GM12892 (cell line): ENCODE measurements at regions not wholly inside any gene's neighbourhood (a gene's known extent, or its start where the extent isn't known, plus 50 kb on each side); places are given as distances from the start of the nearest gene placed in this dataset.

Experiments
- POLR2A ChIP-seq: IDR thresholded peaks from 2 replicates; pipeline ENCODE4 v1.6.1; 2011; ENCODE audit warnings: low read depth, low read length, control low read depth
- POLR2AphosphoS5 ChIP-seq: IDR thresholded peaks from 2 replicates; pipeline ENCODE4 v1.6.1; 2011; ENCODE audit warnings: low read depth, low read length, control low read depth
- TAF1 ChIP-seq: IDR thresholded peaks from 2 replicates; pipeline ENCODE4 v1.6.1; 2011; ENCODE audit warnings: low read depth, mild to moderate bottlenecking, control low read depth, low read length, borderline replicate concordance

DNA sequence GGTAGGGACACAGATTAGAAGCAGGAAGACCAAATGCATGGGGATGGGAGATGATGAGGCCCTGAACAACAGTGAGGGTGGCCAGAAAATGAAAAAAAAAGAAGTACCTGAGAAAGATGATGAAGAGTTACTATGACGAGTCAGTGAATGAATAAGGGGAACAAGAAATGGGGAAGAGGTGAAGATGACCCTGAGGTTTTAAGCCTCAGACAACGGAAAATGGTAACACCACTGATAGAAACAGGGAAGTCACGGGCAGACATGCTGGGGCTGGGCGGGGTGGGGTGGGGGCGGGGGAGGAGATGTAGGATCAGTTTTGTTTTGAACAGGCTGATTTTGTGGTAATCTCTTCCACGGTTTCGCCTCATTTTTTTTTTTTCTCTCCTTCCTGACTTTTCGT, 205.1 kb upstream of the CADM1 start:
- TF ChIP-seq POLR2A: no peak
- no peak for TF ChIP-seq POLR2AphosphoS5
- no peak for TF ChIP-seq TAF1
